Activated naive CD8-positive, alpha-beta T cell treated with anti-CD3 and anti-CD28 coated beads, Interleukin-2, amount 50 U/mL, for 24 hours (primary cell): ENCODE measurements at regions not wholly inside any gene's neighbourhood (a gene's known extent, or its start where the extent isn't known, plus 50 kb on each side); places are given as distances from the start of the nearest gene placed in this dataset.
"Not testable (repeated sequence)": the region's sequence is repeated elsewhere in the genome, so short reads cannot be mapped to it uniquely, and the experiment has no call there.

ENCODE experiments used
- ATAC-seq: fragments of 150-1000 bp; cut with Tn5 transposase; one replicate; pipeline ENCODE4 v1.10.0; 2021
- DNase-seq: peaks from one replicate; pipeline ENCODE4 v3.0.0; 2021
- H3K27ac Mint-ChIP-seq: one replicate; pipeline ENCODE4 v1.8.0; 2021; ENCODE audit warnings: mild to moderate bottlenecking, mixed read lengths
- H3K27me3 Mint-ChIP-seq: one replicate; pipeline ENCODE4 v1.8.0; 2021; ENCODE audit warnings: mixed read lengths
- H3K36me3 Mint-ChIP-seq: one replicate; pipeline ENCODE4 v1.8.0; 2021; ENCODE audit warnings: low read depth, mixed read lengths
- H3K4me1 Mint-ChIP-seq: one replicate; pipeline ENCODE4 v1.8.0; 2021; ENCODE audit warnings: mixed read lengths
- H3K4me3 Mint-ChIP-seq: one replicate; pipeline ENCODE4 v1.8.0; 2021; ENCODE audit warnings: mild to moderate bottlenecking, moderate library complexity, mixed read lengths
- H3K9me3 Mint-ChIP-seq: one replicate; pipeline ENCODE4 v1.8.0; 2021; ENCODE audit warnings: mixed read lengths

- Mint-ChIP-seq H3K9me3 (no peaks in the 10 kb centered on the region), H3K27me3 (no peaks in the 10 kb centered on the region), H3K27ac (no peak overlapping the region), H3K4me3 (no peak overlapping the region), H3K36me3 (no peaks in the 10 kb centered on the region), H3K4me1 (peaks cover 3% of the 10 kb centered on the region)
- DNase-seq (no peak), ATAC-seq (no peak)
Measured at GRCh38 chr10:81730891-81731290, 144.1 kb upstream of the NRG3 start.

GRCh38 chr10:81733542-81733941 lies 141.5 kb upstream of the NRG3 start:
- Mint-ChIP-seq H3K4me3 (no peak overlapping the region), H3K36me3 (no peaks in the 10 kb centered on the region), H3K9me3 (peaks cover 4% of the 10 kb centered on the region), H3K27me3 (no peaks in the 10 kb centered on the region), H3K4me1 (no peaks in the 10 kb centered on the region), H3K27ac (no peak overlapping the region)
- DNase-seq (no peak), ATAC-seq (no peak)

- ATAC-seq, H3K4me1 Mint-ChIP-seq, H3K9me3 Mint-ChIP-seq, H3K27me3 Mint-ChIP-seq, H3K36me3 Mint-ChIP-seq, H3K4me3 Mint-ChIP-seq, H3K27ac Mint-ChIP-seq, DNase-seq: not testable (repeated sequence)
Measured at GRCh38 chr10:81735167-81735566, 139.8 kb upstream of the NRG3 start.

- H3K27ac Mint-ChIP-seq = no peak overlapping the region
- ATAC-seq (no peak), DNase-seq (no peak)
- H3K36me3 Mint-ChIP-seq = no peaks in the 10 kb centered on the region
- no peaks in the 10 kb centered on the region for H3K4me1 Mint-ChIP-seq
- H3K4me3 Mint-ChIP-seq = no peak overlapping the region
- no peaks in the 10 kb centered on the region for H3K27me3 Mint-ChIP-seq
- no peaks in the 10 kb centered on the region for H3K9me3 Mint-ChIP-seq
Measured at GRCh38 chr10:81759111-81759510, 115.9 kb upstream of the NRG3 start.

GRCh38 chr10:81784111-81784597 lies 90.8 kb upstream of the NRG3 start:
- Mint-ChIP-seq H3K36me3 (no peaks in the 10 kb centered on the region), H3K4me3 (no peak overlapping the region), H3K27me3 (no peaks in the 10 kb centered on the region), H3K4me1 (no peaks in the 10 kb centered on the region), H3K9me3 (peaks cover 10% of the 10 kb centered on the region), H3K27ac (no peak overlapping the region)
- DNase-seq (no peak), ATAC-seq (no peak)

GRCh38 chr10:81792729-81793128 lies 82.3 kb upstream of the NRG3 start:
- Mint-ChIP-seq H3K9me3 (peaks cover 4% of the 10 kb centered on the region), H3K27ac (no peak overlapping the region), H3K27me3 (no peaks in the 10 kb centered on the region), H3K4me1 (no peaks in the 10 kb centered on the region), H3K4me3 (no peak overlapping the region), H3K36me3 (no peaks in the 10 kb centered on the region)
- DNase-seq (no peak), ATAC-seq (no peak)

GRCh38 chr10:81806842-81807241 lies 68.2 kb upstream of the NRG3 start:
- Mint-ChIP-seq H3K4me3 (no peak overlapping the region), H3K36me3 (no peaks in the 10 kb centered on the region)

GRCh38 chr10:81814842-81815241 lies 60.2 kb upstream of the NRG3 start:
- Mint-ChIP-seq H3K4me1 (no peaks in the 10 kb centered on the region), H3K27ac (no peak overlapping the region), H3K36me3 (no peaks in the 10 kb centered on the region), H3K9me3 (no peaks in the 10 kb centered on the region), H3K27me3 (no peaks in the 10 kb centered on the region), H3K4me3 (no peak overlapping the region)
- DNase-seq (no peak), ATAC-seq (no peak)

More at GRCh38 chr10:81806842-81807241, 68.2 kb upstream of the NRG3 start:
- DNase-seq (no peak), ATAC-seq (no peak)
- Mint-ChIP-seq H3K9me3 (peaks cover 29% of the 10 kb centered on the region), H3K4me1 (no peaks in the 10 kb centered on the region), H3K27ac (no peak overlapping the region), H3K27me3 (no peaks in the 10 kb centered on the region)

GRCh38 chr10:81817596-81818170 lies 57.3 kb upstream of the NRG3 start:
- Mint-ChIP-seq H3K27me3 (no peaks in the 10 kb centered on the region), H3K27ac (no peak overlapping the region), H3K9me3 (no peaks in the 10 kb centered on the region), H3K4me1 (no peaks in the 10 kb centered on the region), H3K4me3 (no peak overlapping the region), H3K36me3 (no peaks in the 10 kb centered on the region)
- no peak for ATAC-seq
- DNase-seq = no peak

- Mint-ChIP-seq H3K27ac (no peak overlapping the region), H3K4me1 (no peaks in the 10 kb centered on the region), H3K27me3 (no peaks in the 10 kb centered on the region), H3K36me3 (no peaks in the 10 kb centered on the region), H3K4me3 (no peak overlapping the region), H3K9me3 (no peaks in the 10 kb centered on the region)
- no peak for DNase-seq
- peak; percentile 49 for ATAC-seq
Measured at GRCh38 chr10:81820418-81820817, 54.6 kb upstream of the NRG3 start.
